WTC11 (cell line): ENCODE measurements at regions not wholly inside any gene's neighbourhood (a gene's known extent, or its start where the extent isn't known, plus 50 kb on each side); places are given as distances from the start of the nearest gene placed in this dataset.

ENCODE experiments used
- ATAC-seq: fragments of 200-7000 bp; cut with Tn5 transposase; 2 replicates; pipeline ENCODE4 v1.10.0; 2021; ENCODE audit warnings: mild to moderate bottlenecking, moderate library complexity
- CTCF ChIA-PET: fragments of 300-600 bp; sonication (Branson Sonifier 250); formaldehyde crosslinking; loops from one replicate; lab custom pipeline; 2021; ENCODE audit warnings: antibody characterized with exemption; lab: Charles Lee
- POLR2A ChIA-PET: fragments of 350-600 bp; sonication (Branson Sonifier 250); formaldehyde crosslinking; loops from one replicate; lab custom pipeline; 2021; ENCODE audit warnings: antibody characterized with exemption; lab: Charles Lee
- DNase-seq: peaks from one replicate; pipeline ENCODE4 v3.0.0; 2021; ENCODE audit warnings: low spot score
- H3K27ac Mint-ChIP-seq: 2 replicates; pipeline ENCODE4 v1.8.0; 2021; ENCODE audit warnings: mixed read lengths
- H3K27me3 Mint-ChIP-seq: 2 replicates; pipeline ENCODE4 v1.8.0; 2021; ENCODE audit warnings: low read depth, mild to moderate bottlenecking, moderate library complexity, mixed read lengths
- H3K36me3 Mint-ChIP-seq: 2 replicates; pipeline ENCODE4 v1.8.0; 2021; ENCODE audit warnings: mixed read lengths
- H3K4me1 Mint-ChIP-seq: 2 replicates; pipeline ENCODE4 v1.8.0; 2022; ENCODE audit warnings: mixed read lengths
- H3K4me3 Mint-ChIP-seq: 2 replicates; pipeline ENCODE4 v1.8.0; 2021; ENCODE audit warnings: mild to moderate bottlenecking, moderate library complexity, mixed read lengths
- H3K9me3 Mint-ChIP-seq: 2 replicates; pipeline ENCODE4 v1.8.0; 2021; ENCODE audit warnings: mixed read lengths
- ATF1 ChIP-seq: sonication (generic); formaldehyde crosslinking; IDR thresholded peaks from 2 replicates; pipeline ENCODE4 v1.8.1; 2023; ENCODE audit warnings: mild to moderate bottlenecking, moderate library complexity, missing genetic modification reagents
- ATF3 ChIP-seq: sonication (generic); formaldehyde crosslinking; conservative IDR thresholded peaks from 2 replicates; pipeline ENCODE4 v1.8.1; 2022; ENCODE audit warnings: mild to moderate bottlenecking, missing genetic modification reagents
- E2F1 ChIP-seq: sonication (generic); formaldehyde crosslinking; IDR thresholded peaks from 2 replicates; pipeline ENCODE4 v1.8.0; 2022; ENCODE audit warnings: mild to moderate bottlenecking, missing genetic modification reagents
- E2F4 ChIP-seq: sonication (generic); formaldehyde crosslinking; IDR thresholded peaks from 2 replicates; pipeline ENCODE4 v1.8.1; 2022; ENCODE audit warnings: low read depth, mild to moderate bottlenecking, moderate library complexity, missing genetic modification reagents, borderline replicate concordance
- ETV6 ChIP-seq: sonication (generic); formaldehyde crosslinking; IDR thresholded peaks from 2 replicates; pipeline ENCODE4 v1.8.1; 2022; ENCODE audit warnings: mild to moderate bottlenecking, missing genetic modification reagents
- IRF2 ChIP-seq: sonication (generic); formaldehyde crosslinking; IDR thresholded peaks from 2 replicates; pipeline ENCODE4 v1.8.0; 2022; ENCODE audit warnings: low read depth, missing genetic modification reagents, borderline replicate concordance
- JUN ChIP-seq: sonication (generic); formaldehyde crosslinking; IDR thresholded peaks from 2 replicates; pipeline ENCODE4 v1.8.0; 2023; ENCODE audit warnings: mild to moderate bottlenecking, missing genetic modification reagents
- KAT7 ChIP-seq: sonication (generic); formaldehyde crosslinking; IDR thresholded peaks from 2 replicates; pipeline ENCODE4 v1.8.1; 2023; ENCODE audit warnings: missing genetic modification reagents, mild to moderate bottlenecking, borderline replicate concordance
- NR1H2 ChIP-seq: sonication (generic); formaldehyde crosslinking; IDR thresholded peaks from 2 replicates; pipeline ENCODE4 v1.9.0; 2021; ENCODE audit warnings: mild to moderate bottlenecking, moderate library complexity, missing genetic modification reagents
- OVOL2 ChIP-seq: fragments of 250-450 bp; sonication (Bioruptor Pico); IDR thresholded peaks from 2 replicates; pipeline ENCODE4 v1.9.0; 2021; ENCODE audit warnings: mild to moderate bottlenecking, borderline replicate concordance
- PRDM15 ChIP-seq: sonication (generic); formaldehyde crosslinking; IDR thresholded peaks from 2 replicates; pipeline ENCODE4 v1.8.0; 2022; ENCODE audit warnings: missing genetic modification reagents
- RELA ChIP-seq: sonication (generic); formaldehyde crosslinking; IDR thresholded peaks from 2 replicates; pipeline ENCODE4 v1.8.1; 2022; ENCODE audit warnings: missing genetic modification reagents, mild to moderate bottlenecking, borderline replicate concordance
- RORB ChIP-seq: fragments of 250-450 bp; sonication (Bioruptor Pico); IDR thresholded peaks from 2 replicates; pipeline ENCODE4 v1.9.0; 2021; ENCODE audit warnings: mild to moderate bottlenecking
- SMAD4 ChIP-seq: sonication (generic); formaldehyde crosslinking; IDR thresholded peaks from 2 replicates; pipeline ENCODE4 v1.8.0; 2022; ENCODE audit warnings: mild to moderate bottlenecking, missing genetic modification reagents
- SOX15 ChIP-seq: fragments of 250-450 bp; sonication (Bioruptor Pico); IDR thresholded peaks from 2 replicates; pipeline ENCODE4 v1.9.0; 2021; ENCODE audit warnings: mild to moderate bottlenecking
- TEAD4 ChIP-seq: sonication (generic); formaldehyde crosslinking; IDR thresholded peaks from 2 replicates; pipeline ENCODE4 v1.8.0; 2022; ENCODE audit warnings: mild to moderate bottlenecking, missing genetic modification reagents
- ZBTB43 ChIP-seq: sonication (generic); formaldehyde crosslinking; IDR thresholded peaks from 2 replicates; pipeline ENCODE4 v1.8.1; 2023; ENCODE audit warnings: mild to moderate bottlenecking, missing genetic modification reagents
- ZNF396 ChIP-seq: fragments of 250-450 bp; sonication (Bioruptor Pico); IDR thresholded peaks from 2 replicates; pipeline ENCODE4 v1.8.0; 2021; ENCODE audit warnings: mild to moderate bottlenecking, moderate library complexity, borderline replicate concordance
- TF ChIP-seq, protein P1 (sequence below): sonication (generic); formaldehyde crosslinking; IDR thresholded peaks from 2 replicates; pipeline ENCODE4 v1.8.1; 2022; ENCODE audit warnings: missing genetic modification reagents, borderline replicate concordance
- TF ChIP-seq, protein P2 (sequence below): sonication (generic); formaldehyde crosslinking; IDR thresholded peaks from 2 replicates; pipeline ENCODE4 v1.8.0; 2023; ENCODE audit warnings: missing genetic modification reagents, mild to moderate bottlenecking, borderline replicate concordance

- TF ChIP-seq, protein P1, sequence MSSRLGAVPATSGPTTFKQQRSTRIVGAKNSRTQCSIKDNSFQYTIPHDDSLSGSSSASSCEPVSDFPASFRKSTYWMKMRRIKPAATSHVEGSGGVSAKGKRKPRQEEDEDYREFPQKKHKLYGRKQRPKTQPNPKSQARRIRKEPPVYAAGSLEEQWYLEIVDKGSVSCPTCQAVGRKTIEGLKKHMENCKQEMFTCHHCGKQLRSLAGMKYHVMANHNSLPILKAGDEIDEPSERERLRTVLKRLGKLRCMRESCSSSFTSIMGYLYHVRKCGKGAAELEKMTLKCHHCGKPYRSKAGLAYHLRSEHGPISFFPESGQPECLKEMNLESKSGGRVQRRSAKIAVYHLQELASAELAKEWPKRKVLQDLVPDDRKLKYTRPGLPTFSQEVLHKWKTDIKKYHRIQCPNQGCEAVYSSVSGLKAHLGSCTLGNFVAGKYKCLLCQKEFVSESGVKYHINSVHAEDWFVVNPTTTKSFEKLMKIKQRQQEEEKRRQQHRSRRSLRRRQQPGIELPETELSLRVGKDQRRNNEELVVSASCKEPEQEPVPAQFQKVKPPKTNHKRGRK (CRISPR knock-in tag), result no peak
- TF ChIP-seq JUN (CRISPR knock-in tag), result no peak
- TF ChIP-seq TEAD4, result no peak
- TF ChIP-seq ATF1 (CRISPR knock-in tag), result no peak
- TF ChIP-seq IRF2, result no peak
- TF ChIP-seq RORB, result no peak
- no peak for TF ChIP-seq E2F4
Observed at GRCh38 chr10:64750672-64751071, 1229.5 kb downstream of the REEP3 start (continued).

DNA sequence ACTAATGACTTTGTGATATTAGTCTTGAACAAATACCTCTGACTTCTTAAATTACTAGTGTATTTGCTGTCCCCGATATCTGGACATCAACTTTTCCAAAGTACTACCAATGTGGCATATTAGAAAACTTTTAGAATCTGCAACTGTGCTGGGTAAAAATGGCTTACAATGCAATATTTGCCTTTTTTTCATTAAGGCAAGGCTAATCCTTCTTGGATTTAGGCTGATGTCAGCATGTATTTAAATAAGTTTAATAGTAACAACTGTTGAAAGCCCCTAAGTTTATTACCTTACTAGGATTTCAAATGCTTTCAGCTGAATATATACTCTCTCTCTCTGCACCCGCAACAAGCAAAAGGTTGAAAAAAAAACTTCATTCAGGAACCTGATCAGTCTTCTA lies 1232.3 kb downstream of the REEP3 start:
- DNase-seq (no peak), ATAC-seq (no peak)
- Mint-ChIP-seq H3K27me3 (no peaks in the 10 kb centered on the region), H3K4me3 (no peak overlapping the region), H3K4me1 (peaks cover 4% of the 10 kb centered on the region; the same call in 1 of the 2 replicates), H3K27ac (no peak overlapping the region), H3K9me3 (peaks cover 8% of the 10 kb centered on the region), H3K36me3 (0 out of 2 replicates have a peak, but pooled peaks cover 3% of the 10 kb centered on the region)
- CTCF ChIA-PET, result no interaction called here
- POLR2A ChIA-PET, result no interaction called here
- TF ChIP-seq SOX15 (CRISPR knock-in tag) (no peak), ETV6 (CRISPR knock-in tag) (no peak), NR1H2 (CRISPR knock-in tag) (no peak), PRDM15 (CRISPR knock-in tag) (no peak), OVOL2 (CRISPR knock-in tag) (no peak), RELA (CRISPR knock-in tag) (no peak), ATF1 (CRISPR knock-in tag) (no peak)
- TF ChIP-seq, protein P2, sequence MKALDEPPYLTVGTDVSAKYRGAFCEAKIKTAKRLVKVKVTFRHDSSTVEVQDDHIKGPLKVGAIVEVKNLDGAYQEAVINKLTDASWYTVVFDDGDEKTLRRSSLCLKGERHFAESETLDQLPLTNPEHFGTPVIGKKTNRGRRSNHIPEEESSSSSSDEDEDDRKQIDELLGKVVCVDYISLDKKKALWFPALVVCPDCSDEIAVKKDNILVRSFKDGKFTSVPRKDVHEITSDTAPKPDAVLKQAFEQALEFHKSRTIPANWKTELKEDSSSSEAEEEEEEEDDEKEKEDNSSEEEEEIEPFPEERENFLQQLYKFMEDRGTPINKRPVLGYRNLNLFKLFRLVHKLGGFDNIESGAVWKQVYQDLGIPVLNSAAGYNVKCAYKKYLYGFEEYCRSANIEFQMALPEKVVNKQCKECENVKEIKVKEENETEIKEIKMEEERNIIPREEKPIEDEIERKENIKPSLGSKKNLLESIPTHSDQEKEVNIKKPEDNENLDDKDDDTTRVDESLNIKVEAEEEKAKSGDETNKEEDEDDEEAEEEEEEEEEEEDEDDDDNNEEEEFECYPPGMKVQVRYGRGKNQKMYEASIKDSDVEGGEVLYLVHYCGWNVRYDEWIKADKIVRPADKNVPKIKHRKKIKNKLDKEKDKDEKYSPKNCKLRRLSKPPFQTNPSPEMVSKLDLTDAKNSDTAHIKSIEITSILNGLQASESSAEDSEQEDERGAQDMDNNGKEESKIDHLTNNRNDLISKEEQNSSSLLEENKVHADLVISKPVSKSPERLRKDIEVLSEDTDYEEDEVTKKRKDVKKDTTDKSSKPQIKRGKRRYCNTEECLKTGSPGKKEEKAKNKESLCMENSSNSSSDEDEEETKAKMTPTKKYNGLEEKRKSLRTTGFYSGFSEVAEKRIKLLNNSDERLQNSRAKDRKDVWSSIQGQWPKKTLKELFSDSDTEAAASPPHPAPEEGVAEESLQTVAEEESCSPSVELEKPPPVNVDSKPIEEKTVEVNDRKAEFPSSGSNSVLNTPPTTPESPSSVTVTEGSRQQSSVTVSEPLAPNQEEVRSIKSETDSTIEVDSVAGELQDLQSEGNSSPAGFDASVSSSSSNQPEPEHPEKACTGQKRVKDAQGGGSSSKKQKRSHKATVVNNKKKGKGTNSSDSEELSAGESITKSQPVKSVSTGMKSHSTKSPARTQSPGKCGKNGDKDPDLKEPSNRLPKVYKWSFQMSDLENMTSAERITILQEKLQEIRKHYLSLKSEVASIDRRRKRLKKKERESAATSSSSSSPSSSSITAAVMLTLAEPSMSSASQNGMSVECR (CRISPR knock-in tag), result no peak

DNA sequence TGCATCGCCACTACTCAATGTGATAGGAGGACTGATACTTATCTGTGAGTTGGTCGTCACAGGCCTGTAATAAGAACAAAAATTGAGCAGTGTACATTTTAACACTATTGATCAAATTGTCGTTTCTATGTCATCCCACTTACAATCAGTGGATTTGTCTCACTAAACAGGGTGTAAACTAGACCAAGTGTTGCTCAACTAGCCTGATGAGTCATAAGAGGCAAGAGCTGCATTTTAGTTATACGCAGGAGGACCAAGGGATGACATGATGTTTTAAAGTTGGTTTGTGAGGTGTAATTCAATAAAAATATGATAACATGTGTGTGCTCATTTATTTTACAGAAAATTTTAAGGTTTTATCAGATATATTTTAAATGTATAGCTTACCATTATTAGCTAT lies 1239.2 kb downstream of the REEP3 start:
- H3K4me1 Mint-ChIP-seq, result no peaks in the 10 kb centered on the region
- ATAC-seq, result no peak
- TF ChIP-seq TEAD4, result no peak
- TF ChIP-seq IRF2, result no peak
- TF ChIP-seq ZNF396 (CRISPR knock-in tag), result no peak
- TF ChIP-seq ATF3 (CRISPR knock-in tag), result no peak
- TF ChIP-seq SMAD4 (CRISPR knock-in tag), result no peak
- TF ChIP-seq ZBTB43 (CRISPR knock-in tag), result no peak
- no peak for TF ChIP-seq KAT7 (CRISPR knock-in tag)
- TF ChIP-seq E2F1 (CRISPR knock-in tag), result no peak
- TF ChIP-seq OVOL2 (CRISPR knock-in tag), result no peak

More for the DNA sequence above, 1239.2 kb downstream of the REEP3 start:
- ChIA-PET CTCF (no interaction called here), POLR2A (no interaction called here)
- no peaks in the 10 kb centered on the region for H3K36me3 Mint-ChIP-seq
- H3K9me3 Mint-ChIP-seq, result no peaks in the 10 kb centered on the region
- H3K27me3 Mint-ChIP-seq, result no peaks in the 10 kb centered on the region
- DNase-seq, result no peak
- H3K27ac Mint-ChIP-seq, result no peak overlapping the region
- H3K4me3 Mint-ChIP-seq, result no peak overlapping the region
